Upper lobe of left lung (tissue), 4 donors: ENCODE measurements at regions not wholly inside any gene's neighbourhood (a gene's known extent, or its start where the extent isn't known, plus 50 kb on each side); places are given as distances from the start of the nearest gene placed in this dataset.

Experiments used
- CTCF ChIP-seq, 6 experiments: fragments of 450-650 bp in 4 of 6; fragments of 200-600 bp in 2 of 6; sonication (generic) in 2 of 6; IDR thresholded peaks; one replicate each; pipeline ENCODE4 v1.5.1; 2016 to 2019; ENCODE audit warnings: antibody characterized with exemption in 6 of 6
- POLR2A ChIP-seq, 4 donors: fragments of 450-650 bp; IDR thresholded peaks; one replicate each; pipeline ENCODE4 v1.5.1; 2016 to 2017; ENCODE audit warnings: antibody characterized with exemption in 4 of 4, mild to moderate bottlenecking in 2 of 4

GRCh38 chr10:8946451-8946850 lies 892.0 kb downstream of the GATA3 start:
- TF ChIP-seq POLR2A (IDR thresholded peaks at IDR 0.05) (no peak), CTCF (IDR thresholded peaks at IDR 0.05) (no peak)
